Lung (tissue), 11 donors: ENCODE measurements at regions not wholly inside any gene's neighbourhood (a gene's known extent, or its start where the extent isn't known, plus 50 kb on each side); places are given as distances from the start of the nearest gene placed in this dataset.
A peak's percentile ranks its signal among the peaks of the same experiment; 100 is the strongest.
"Not testable (repeated sequence)": the region's sequence is repeated elsewhere in the genome, so short reads cannot be mapped to it uniquely, and the experiment has no call there.

Experiments used
- ATAC-seq: fragments of 200-7000 bp; cut with Tn5 transposase; one replicate; pipeline ENCODE4 v1.9.1; 2020; ENCODE audit warnings: moderate number of reproducible peaks; ENCODE audit not compliant: insufficient read depth, low FRiP score
- DNase-seq, 3 donors: peaks; one replicate each; pipeline ENCODE4 v3.0.0-alpha.2; 2013 to 2017
- H3K27ac ChIP-seq, 2 donors: one replicate each; pipeline ENCODE4 v1.5.1; 2013; ENCODE audit warnings: mild to moderate bottlenecking in 2 of 2, moderate library complexity in 2 of 2, control low read depth in 1 of 2, inconsistent platforms in 1 of 2, low read depth in 1 of 2, low read length in 1 of 2
- H3K27me3 ChIP-seq, 3 donors: one replicate each; pipeline ENCODE4 v1.5.1; 2013; ENCODE audit warnings: low read length in 2 of 3; ENCODE audit not compliant: control insufficient read depth in 3 of 3, insufficient read depth in 3 of 3
- H3K36me3 ChIP-seq, 4 donors: one replicate each; pipeline ENCODE4 v1.5.1; 2013; ENCODE audit warnings: low read length in 4 of 4, mild to moderate bottlenecking in 1 of 4, moderate library complexity in 1 of 4; ENCODE audit not compliant: control insufficient read depth in 4 of 4, insufficient read depth in 4 of 4
- H3K4me1 ChIP-seq, 5 donors: one replicate each; pipeline ENCODE4 v1.5.1; 2013; ENCODE audit warnings: low read length in 5 of 5, mild to moderate bottlenecking in 2 of 5, moderate library complexity in 1 of 5; ENCODE audit not compliant: control insufficient read depth in 5 of 5, insufficient read depth in 5 of 5
- H3K4me3 ChIP-seq: one replicate; pipeline ENCODE4 v1.5.1; 2013; ENCODE audit warnings: mild to moderate bottlenecking, control low read depth, moderate library complexity
- H3K9ac ChIP-seq, 2 donors: one replicate each; pipeline ENCODE4 v1.5.1; 2013; ENCODE audit warnings: low read length in 2 of 2, control low read depth in 1 of 2; ENCODE audit not compliant: insufficient read depth in 1 of 2
- H3K9me3 ChIP-seq, 4 donors: one replicate each; pipeline ENCODE4 v1.5.1; 2013; ENCODE audit warnings: low read length in 3 of 4, mild to moderate bottlenecking in 1 of 4, moderate library complexity in 1 of 4; ENCODE audit not compliant: control insufficient read depth in 4 of 4, insufficient read depth in 3 of 4
- CTCF ChIP-seq: IDR thresholded peaks from 2 replicates; pipeline ENCODE4 v1.5.1; 2012; ENCODE audit warnings: mild to moderate bottlenecking; ENCODE audit errors: control extremely low read depth, extremely low read depth
- WGBS, 2 donors: extraction: QIAGEN DNeasy Blood & Tissue Kit; methylation state at CpG; one replicate each; pipeline ENCODE4 v1.1.7; 2013; 5-methylcytosine and 5-hydroxymethylcytosine counted together
- donor health status: control.
- donor health status: control.
- donor health status: Bipolar disorder and iron deficiency.
- donor health status: healthy.
- donor health status: DM: yes; HTN: yes; CAD: no.

GRCh38 chr7:131626643-131627042, 70.2 kb upstream of the PODXL start:
- ATAC-seq (no peak), DNase-seq (no peak)
- no peak overlapping the region for H3K9ac ChIP-seq
- peak overlapping the region in 1 of 2 donors; percentile 63 for H3K27ac ChIP-seq
- H3K4me1 ChIP-seq, result peaks cover 0 to 23% (median 0%) of the 10 kb centered on the region in 5 donors
- no peak overlapping the region for H3K4me3 ChIP-seq
- TF ChIP-seq CTCF, result no peak
- 68 to 82% methylated on average over 6 of the region's 6 CpGs for WGBS, 2 donors
- H3K36me3 ChIP-seq, result no peaks in the 10 kb centered on the region
- H3K9me3 ChIP-seq, result peaks cover 0 to 2% (median 0%) of the 10 kb centered on the region in 4 donors
- H3K27me3 ChIP-seq, result no peaks in the 10 kb centered on the region

- no peak overlapping the region for H3K9ac ChIP-seq
- H3K9me3 ChIP-seq, result peaks cover 0 to 2% (median 0%) of the 10 kb centered on the region in 4 donors
- ATAC-seq (peak; percentile 44), DNase-seq (peak in 1 of 3 donors; percentile 49)
- no peak for TF ChIP-seq CTCF
- H3K36me3 ChIP-seq, result no peaks in the 10 kb centered on the region
- no peaks in the 10 kb centered on the region for H3K27me3 ChIP-seq
- H3K4me1 ChIP-seq, result peaks cover 0 to 25% (median 0%) of the 10 kb centered on the region in 5 donors
- no peak overlapping the region for H3K4me3 ChIP-seq
- 46 to 54% methylated on average over 12 of the region's 12 CpGs for whole genome bisulfite sequencing, 2 donors
- H3K27ac ChIP-seq, result peak overlapping the region in 1 of 2 donors; percentile 63
Observed at GRCh38 chr7:131625817-131626372, 69.5 kb upstream of the PODXL start.

GRCh38 chr7:131625345-131625744, 68.9 kb upstream of the PODXL start:
- WGBS, 2 donors, result 90% methylated on average over 9 of the region's 9 CpGs
- not testable (repeated sequence) for ATAC-seq, H3K27me3 ChIP-seq, H3K36me3 ChIP-seq, H3K9me3 ChIP-seq, DNase-seq, H3K4me3 ChIP-seq, H3K9ac ChIP-seq
- H3K27ac ChIP-seq, result peak overlapping the region in 1 of 2 donors; percentile 48
- peaks cover 0 to 23% (median 0%) of the 10 kb centered on the region in 5 donors for H3K4me1 ChIP-seq

DNA sequence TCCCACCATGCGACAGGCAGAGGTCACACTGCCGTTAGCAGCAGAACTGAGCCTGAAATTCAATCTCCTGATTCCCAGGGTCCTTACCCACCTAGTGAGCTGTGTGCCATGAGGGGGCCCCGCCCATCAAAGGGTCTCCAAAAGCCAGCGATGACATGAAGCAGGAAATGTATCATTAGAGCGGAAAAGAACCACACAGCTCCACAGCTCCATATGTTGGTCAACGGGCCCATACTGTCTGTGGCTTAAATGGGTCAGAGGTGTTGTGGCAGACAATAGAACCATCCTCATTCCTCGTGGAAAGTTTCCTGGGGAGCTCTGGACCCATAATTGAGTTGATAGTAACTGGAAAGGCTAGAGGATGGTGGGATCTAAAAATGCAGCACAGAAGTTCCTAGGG, 68.1 kb upstream of the PODXL start:
- Histone ChIP-seq H3K9ac (no peak overlapping the region), H3K4me1 (peaks cover 0 to 20% (median 0%) of the 10 kb centered on the region in 5 donors), H3K36me3 (no peaks in the 10 kb centered on the region), H3K9me3 (peaks cover 0 to 2% (median 0%) of the 10 kb centered on the region in 4 donors), H3K27ac (peak overlapping the region in 1 of 2 donors; percentile 57), H3K4me3 (no peak overlapping the region), H3K27me3 (no peaks in the 10 kb centered on the region)
- no peak for TF ChIP-seq CTCF
- no peak for ATAC-seq
- DNase-seq, result peak in 1 of 3 donors; percentile 22
- 81 to 86% methylated on average over 7 of the region's 7 CpGs for WGBS, 2 donors
